HepG2 (cell line): ENCODE measurements at regions not wholly inside any gene's neighbourhood (a gene's known extent, or its start where the extent isn't known, plus 50 kb on each side); places are given as distances from the start of the nearest gene placed in this dataset.

Source experiments
- FOXM1 ChIP-seq: sonication (generic); formaldehyde crosslinking; IDR thresholded peaks from 2 replicates; pipeline ENCODE4 v1.5.0; 2020; ENCODE audit warnings: missing genetic modification reagents
- FOXO1 ChIP-seq: sonication (generic); formaldehyde crosslinking; IDR thresholded peaks from 2 replicates; pipeline ENCODE4 v1.4.0; 2020; ENCODE audit warnings: missing genetic modification reagents
- GFI1 ChIP-seq: sonication (generic); formaldehyde crosslinking; IDR thresholded peaks from 2 replicates; pipeline ENCODE4 v1.5.0; 2020; ENCODE audit warnings: missing genetic modification reagents, mild to moderate bottlenecking, borderline replicate concordance
- RARG ChIP-seq: sonication (generic); formaldehyde crosslinking; IDR thresholded peaks from 2 replicates; pipeline ENCODE4 v1.4.0; 2020; ENCODE audit warnings: low read depth, mild to moderate bottlenecking, missing genetic modification reagents
- YEATS4 ChIP-seq: sonication (generic); formaldehyde crosslinking; IDR thresholded peaks from 2 replicates; pipeline ENCODE4 v1.4.0; 2020; ENCODE audit warnings: missing genetic modification reagents, borderline replicate concordance
- ZNF570 ChIP-seq: sonication (generic); formaldehyde crosslinking; IDR thresholded peaks from 2 replicates; pipeline ENCODE4 v1.4.0; 2020; ENCODE audit warnings: mild to moderate bottlenecking, missing genetic modification reagents, borderline replicate concordance
- ZNF766 ChIP-seq: sonication (generic); formaldehyde crosslinking; IDR thresholded peaks from 2 replicates; pipeline ENCODE4 v1.5.0; 2020; ENCODE audit warnings: missing genetic modification reagents, borderline replicate concordance
- ZNF768 ChIP-seq: sonication (generic); formaldehyde crosslinking; IDR thresholded peaks from 2 replicates; pipeline ENCODE4 v1.4.0; 2020; ENCODE audit warnings: missing genetic modification reagents
- ZNF780A ChIP-seq: sonication (generic); formaldehyde crosslinking; IDR thresholded peaks from 2 replicates; pipeline ENCODE4 v1.8.0; 2022; ENCODE audit warnings: mild to moderate bottlenecking, missing genetic modification reagents, moderate library complexity
- ZNF782 ChIP-seq: sonication (generic); formaldehyde crosslinking; IDR thresholded peaks from 2 replicates; pipeline ENCODE4 v1.4.0; 2020; ENCODE audit warnings: missing genetic modification reagents, mild to moderate bottlenecking, borderline replicate concordance
- TF ChIP-seq, protein P1 (sequence below): sonication (generic); formaldehyde crosslinking; IDR thresholded peaks from 2 replicates; pipeline ENCODE4; 2020; ENCODE audit warnings: missing genetic modification reagents, mild to moderate bottlenecking, borderline replicate concordance
- TF ChIP-seq, protein P2 (sequence below): sonication (generic); formaldehyde crosslinking; IDR thresholded peaks from 2 replicates; pipeline ENCODE4 v1.4.0; 2020; ENCODE audit warnings: missing genetic modification reagents, borderline replicate concordance
- TF ChIP-seq, protein P3 (sequence below): sonication (generic); formaldehyde crosslinking; IDR thresholded peaks from 2 replicates; pipeline ENCODE4 v1.5.1; 2020; ENCODE audit warnings: mild to moderate bottlenecking, missing genetic modification reagents, borderline replicate concordance
- TF ChIP-seq, protein P4 (sequence below): sonication (generic); formaldehyde crosslinking; IDR thresholded peaks from 2 replicates; pipeline ENCODE4 v1.4.0; 2020; ENCODE audit warnings: missing genetic modification reagents, borderline replicate concordance
- TF ChIP-seq, protein P5 (sequence below): sonication (generic); formaldehyde crosslinking; conservative IDR thresholded peaks from 2 replicates; pipeline ENCODE4 v1.4.0; 2020; ENCODE audit warnings: missing genetic modification reagents
- TF ChIP-seq, protein P6 (sequence below): sonication (generic); formaldehyde crosslinking; IDR thresholded peaks from 2 replicates; pipeline ENCODE4 v1.8.0; 2022; ENCODE audit warnings: mild to moderate bottlenecking, missing genetic modification reagents

DNA sequence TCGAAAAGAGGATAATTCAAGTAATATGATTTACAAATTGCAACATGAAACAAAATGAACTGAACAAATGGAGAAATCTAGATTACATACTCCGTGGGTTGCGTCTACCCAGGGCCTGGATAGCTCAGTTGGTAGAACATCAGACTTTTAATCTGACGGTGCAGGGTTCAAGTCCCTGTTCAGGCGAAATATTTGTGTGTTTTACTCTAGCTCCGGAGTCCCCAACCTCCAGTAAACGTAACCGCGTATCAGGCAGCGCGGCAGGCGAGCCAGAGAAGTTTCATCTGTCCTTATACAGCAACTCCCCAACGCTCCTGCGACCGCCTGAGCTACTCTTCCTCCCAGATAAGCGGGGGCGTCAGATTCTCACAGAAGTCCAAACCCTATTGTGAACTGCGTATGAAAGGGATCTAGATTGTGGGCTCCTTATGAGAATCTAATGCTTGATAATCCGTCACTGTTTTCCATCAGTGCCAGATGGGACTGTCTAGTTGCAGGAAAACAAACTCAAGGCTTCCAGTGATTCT, 176.1 kb downstream of the TRIM27 start (continued):
- TF ChIP-seq ZNF780A (CRISPR knock-in tag) (no peak), ZNF766 (no peak), ZNF768 (no peak), YEATS4 (no peak), RARG (no peak), FOXO1 (CRISPR knock-in tag) (no peak), FOXM1 (CRISPR knock-in tag) (no peak), GFI1 (CRISPR knock-in tag) (no peak), ZNF782 (no peak), ZNF570 (CRISPR knock-in tag) (no peak)
- TF ChIP-seq, protein P1, sequence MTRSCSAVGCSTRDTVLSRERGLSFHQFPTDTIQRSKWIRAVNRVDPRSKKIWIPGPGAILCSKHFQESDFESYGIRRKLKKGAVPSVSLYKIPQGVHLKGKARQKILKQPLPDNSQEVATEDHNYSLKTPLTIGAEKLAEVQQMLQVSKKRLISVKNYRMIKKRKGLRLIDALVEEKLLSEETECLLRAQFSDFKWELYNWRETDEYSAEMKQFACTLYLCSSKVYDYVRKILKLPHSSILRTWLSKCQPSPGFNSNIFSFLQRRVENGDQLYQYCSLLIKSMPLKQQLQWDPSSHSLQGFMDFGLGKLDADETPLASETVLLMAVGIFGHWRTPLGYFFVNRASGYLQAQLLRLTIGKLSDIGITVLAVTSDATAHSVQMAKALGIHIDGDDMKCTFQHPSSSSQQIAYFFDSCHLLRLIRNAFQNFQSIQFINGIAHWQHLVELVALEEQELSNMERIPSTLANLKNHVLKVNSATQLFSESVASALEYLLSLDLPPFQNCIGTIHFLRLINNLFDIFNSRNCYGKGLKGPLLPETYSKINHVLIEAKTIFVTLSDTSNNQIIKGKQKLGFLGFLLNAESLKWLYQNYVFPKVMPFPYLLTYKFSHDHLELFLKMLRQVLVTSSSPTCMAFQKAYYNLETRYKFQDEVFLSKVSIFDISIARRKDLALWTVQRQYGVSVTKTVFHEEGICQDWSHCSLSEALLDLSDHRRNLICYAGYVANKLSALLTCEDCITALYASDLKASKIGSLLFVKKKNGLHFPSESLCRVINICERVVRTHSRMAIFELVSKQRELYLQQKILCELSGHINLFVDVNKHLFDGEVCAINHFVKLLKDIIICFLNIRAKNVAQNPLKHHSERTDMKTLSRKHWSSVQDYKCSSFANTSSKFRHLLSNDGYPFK (CRISPR knock-in tag), result no peak
- TF ChIP-seq, protein P2, sequence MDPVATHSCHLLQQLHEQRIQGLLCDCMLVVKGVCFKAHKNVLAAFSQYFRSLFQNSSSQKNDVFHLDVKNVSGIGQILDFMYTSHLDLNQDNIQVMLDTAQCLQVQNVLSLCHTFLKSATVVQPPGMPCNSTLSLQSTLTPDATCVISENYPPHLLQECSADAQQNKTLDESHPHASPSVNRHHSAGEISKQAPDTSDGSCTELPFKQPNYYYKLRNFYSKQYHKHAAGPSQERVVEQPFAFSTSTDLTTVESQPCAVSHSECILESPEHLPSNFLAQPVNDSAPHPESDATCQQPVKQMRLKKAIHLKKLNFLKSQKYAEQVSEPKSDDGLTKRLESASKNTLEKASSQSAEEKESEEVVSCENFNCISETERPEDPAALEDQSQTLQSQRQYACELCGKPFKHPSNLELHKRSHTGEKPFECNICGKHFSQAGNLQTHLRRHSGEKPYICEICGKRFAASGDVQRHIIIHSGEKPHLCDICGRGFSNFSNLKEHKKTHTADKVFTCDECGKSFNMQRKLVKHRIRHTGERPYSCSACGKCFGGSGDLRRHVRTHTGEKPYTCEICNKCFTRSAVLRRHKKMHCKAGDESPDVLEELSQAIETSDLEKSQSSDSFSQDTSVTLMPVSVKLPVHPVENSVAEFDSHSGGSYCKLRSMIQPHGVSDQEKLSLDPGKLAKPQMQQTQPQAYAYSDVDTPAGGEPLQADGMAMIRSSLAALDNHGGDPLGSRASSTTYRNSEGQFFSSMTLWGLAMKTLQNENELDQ (CRISPR knock-in tag), result no peak
- TF ChIP-seq, protein P3, sequence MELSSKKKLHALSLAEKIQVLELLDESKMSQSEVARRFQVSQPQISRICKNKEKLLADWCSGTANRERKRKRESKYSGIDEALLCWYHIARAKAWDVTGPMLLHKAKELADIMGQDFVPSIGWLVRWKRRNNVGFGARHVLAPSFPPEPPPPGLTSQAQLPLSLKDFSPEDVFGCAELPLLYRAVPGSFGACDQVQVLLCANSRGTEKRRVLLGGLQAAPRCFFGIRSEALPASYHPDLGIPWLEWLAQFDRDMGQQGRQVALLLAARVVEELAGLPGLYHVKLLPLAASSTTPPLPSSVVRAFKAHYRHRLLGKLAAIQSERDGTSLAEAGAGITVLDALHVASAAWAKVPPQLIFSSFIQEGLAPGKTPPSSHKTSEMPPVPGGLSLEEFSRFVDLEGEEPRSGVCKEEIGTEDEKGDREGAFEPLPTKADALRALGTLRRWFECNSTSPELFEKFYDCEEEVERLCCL (CRISPR knock-in tag), result no peak
- TF ChIP-seq, protein P4, sequence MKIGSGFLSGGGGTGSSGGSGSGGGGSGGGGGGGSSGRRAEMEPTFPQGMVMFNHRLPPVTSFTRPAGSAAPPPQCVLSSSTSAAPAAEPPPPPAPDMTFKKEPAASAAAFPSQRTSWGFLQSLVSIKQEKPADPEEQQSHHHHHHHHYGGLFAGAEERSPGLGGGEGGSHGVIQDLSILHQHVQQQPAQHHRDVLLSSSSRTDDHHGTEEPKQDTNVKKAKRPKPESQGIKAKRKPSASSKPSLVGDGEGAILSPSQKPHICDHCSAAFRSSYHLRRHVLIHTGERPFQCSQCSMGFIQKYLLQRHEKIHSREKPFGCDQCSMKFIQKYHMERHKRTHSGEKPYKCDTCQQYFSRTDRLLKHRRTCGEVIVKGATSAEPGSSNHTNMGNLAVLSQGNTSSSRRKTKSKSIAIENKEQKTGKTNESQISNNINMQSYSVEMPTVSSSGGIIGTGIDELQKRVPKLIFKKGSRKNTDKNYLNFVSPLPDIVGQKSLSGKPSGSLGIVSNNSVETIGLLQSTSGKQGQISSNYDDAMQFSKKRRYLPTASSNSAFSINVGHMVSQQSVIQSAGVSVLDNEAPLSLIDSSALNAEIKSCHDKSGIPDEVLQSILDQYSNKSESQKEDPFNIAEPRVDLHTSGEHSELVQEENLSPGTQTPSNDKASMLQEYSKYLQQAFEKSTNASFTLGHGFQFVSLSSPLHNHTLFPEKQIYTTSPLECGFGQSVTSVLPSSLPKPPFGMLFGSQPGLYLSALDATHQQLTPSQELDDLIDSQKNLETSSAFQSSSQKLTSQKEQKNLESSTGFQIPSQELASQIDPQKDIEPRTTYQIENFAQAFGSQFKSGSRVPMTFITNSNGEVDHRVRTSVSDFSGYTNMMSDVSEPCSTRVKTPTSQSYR (CRISPR knock-in tag), result no peak
- TF ChIP-seq, protein P5, sequence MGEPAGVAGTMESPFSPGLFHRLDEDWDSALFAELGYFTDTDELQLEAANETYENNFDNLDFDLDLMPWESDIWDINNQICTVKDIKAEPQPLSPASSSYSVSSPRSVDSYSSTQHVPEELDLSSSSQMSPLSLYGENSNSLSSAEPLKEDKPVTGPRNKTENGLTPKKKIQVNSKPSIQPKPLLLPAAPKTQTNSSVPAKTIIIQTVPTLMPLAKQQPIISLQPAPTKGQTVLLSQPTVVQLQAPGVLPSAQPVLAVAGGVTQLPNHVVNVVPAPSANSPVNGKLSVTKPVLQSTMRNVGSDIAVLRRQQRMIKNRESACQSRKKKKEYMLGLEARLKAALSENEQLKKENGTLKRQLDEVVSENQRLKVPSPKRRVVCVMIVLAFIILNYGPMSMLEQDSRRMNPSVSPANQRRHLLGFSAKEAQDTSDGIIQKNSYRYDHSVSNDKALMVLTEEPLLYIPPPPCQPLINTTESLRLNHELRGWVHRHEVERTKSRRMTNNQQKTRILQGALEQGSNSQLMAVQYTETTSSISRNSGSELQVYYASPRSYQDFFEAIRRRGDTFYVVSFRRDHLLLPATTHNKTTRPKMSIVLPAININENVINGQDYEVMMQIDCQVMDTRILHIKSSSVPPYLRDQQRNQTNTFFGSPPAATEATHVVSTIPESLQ (CRISPR knock-in tag), result no peak
- TF ChIP-seq, protein P6, sequence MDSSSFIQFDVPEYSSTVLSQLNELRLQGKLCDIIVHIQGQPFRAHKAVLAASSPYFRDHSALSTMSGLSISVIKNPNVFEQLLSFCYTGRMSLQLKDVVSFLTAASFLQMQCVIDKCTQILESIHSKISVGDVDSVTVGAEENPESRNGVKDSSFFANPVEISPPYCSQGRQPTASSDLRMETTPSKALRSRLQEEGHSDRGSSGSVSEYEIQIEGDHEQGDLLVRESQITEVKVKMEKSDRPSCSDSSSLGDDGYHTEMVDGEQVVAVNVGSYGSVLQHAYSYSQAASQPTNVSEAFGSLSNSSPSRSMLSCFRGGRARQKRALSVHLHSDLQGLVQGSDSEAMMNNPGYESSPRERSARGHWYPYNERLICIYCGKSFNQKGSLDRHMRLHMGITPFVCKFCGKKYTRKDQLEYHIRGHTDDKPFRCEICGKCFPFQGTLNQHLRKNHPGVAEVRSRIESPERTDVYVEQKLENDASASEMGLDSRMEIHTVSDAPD (CRISPR knock-in tag), result no peak
